Uterus (tissue), 2 donors: ENCODE measurements at regions not wholly inside any gene's neighbourhood (a gene's known extent, or its start where the extent isn't known, plus 50 kb on each side); places are given as distances from the start of the nearest gene placed in this dataset.

Experiments
- POLR2A ChIP-seq, 2 donors: fragments of 450-650 bp; IDR thresholded peaks; one replicate each; pipeline ENCODE4 v1.6.1; 2016; ENCODE audit warnings: antibody characterized with exemption in 2 of 2, mild to moderate bottlenecking in 1 of 2, moderate library complexity in 1 of 2
- TF ChIP-seq, protein P1 (sequence below), 4 experiments: fragments of 200-600 bp in 2 of 4; fragments of 450-650 bp in 2 of 4; sonication (generic) in 2 of 4; IDR thresholded peaks; one replicate each; pipeline ENCODE4 v1.5.1; 2016 to 2019; ENCODE audit warnings: antibody characterized with exemption in 4 of 4, mild to moderate bottlenecking in 2 of 4, moderate library complexity in 1 of 4

DNA sequence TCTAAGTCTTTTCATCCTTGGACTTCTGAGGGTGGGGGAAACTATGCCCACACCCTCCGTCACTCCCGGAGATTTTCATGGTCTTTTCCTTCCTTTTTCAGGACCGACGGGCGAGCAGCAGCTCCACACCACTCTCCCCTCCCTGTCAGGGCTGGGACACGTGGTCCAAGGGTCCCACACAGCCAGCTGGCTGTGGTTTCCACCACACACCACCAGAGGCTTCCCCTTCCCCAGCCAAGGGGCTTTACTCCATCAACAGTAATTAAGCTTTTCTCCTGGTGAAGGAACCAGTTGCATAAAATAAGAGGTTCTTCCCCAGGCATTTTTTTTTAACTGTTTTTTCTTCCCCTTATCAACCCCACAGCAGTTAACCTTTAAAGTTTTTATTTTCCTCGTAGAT is 453.9 kb downstream of the GPAT3 start:
- TF ChIP-seq, protein P1, sequence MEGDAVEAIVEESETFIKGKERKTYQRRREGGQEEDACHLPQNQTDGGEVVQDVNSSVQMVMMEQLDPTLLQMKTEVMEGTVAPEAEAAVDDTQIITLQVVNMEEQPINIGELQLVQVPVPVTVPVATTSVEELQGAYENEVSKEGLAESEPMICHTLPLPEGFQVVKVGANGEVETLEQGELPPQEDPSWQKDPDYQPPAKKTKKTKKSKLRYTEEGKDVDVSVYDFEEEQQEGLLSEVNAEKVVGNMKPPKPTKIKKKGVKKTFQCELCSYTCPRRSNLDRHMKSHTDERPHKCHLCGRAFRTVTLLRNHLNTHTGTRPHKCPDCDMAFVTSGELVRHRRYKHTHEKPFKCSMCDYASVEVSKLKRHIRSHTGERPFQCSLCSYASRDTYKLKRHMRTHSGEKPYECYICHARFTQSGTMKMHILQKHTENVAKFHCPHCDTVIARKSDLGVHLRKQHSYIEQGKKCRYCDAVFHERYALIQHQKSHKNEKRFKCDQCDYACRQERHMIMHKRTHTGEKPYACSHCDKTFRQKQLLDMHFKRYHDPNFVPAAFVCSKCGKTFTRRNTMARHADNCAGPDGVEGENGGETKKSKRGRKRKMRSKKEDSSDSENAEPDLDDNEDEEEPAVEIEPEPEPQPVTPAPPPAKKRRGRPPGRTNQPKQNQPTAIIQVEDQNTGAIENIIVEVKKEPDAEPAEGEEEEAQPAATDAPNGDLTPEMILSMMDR (IDR thresholded peaks at IDR 0.05): no peak
- TF ChIP-seq POLR2A (IDR thresholded peaks at IDR 0.05): no peak
